ENCODE measurements at regions not wholly inside any gene's neighbourhood (a gene's known extent, or its start where the extent isn't known, plus 50 kb on each side); places are given as distances from the start of the nearest gene placed in this dataset.

- intact Hi-C loops (cut with DNase I; ENCODE audit: low total_unique reads), result no loop called here
- no peaks in the 10 kb centered on the region for H3K27me3 ChIP-seq
- no peak overlapping the region for H3K27ac ChIP-seq
- H3K4me1 ChIP-seq, result no peaks in the 10 kb centered on the region
- no peak overlapping the region for H3K4me3 ChIP-seq
- TF ChIP-seq POLR2A (IDR thresholded peaks at IDR 0.05) (no peak), POLR2AphosphoS5 (IDR thresholded peaks at IDR 0.05) (no peak), CTCF (IDR thresholded peaks at IDR 0.05) (no peak)
- H3K36me3 ChIP-seq, result no peaks in the 10 kb centered on the region
- DNase-seq (ENCODE audit: low spot score in 2 of 2), result no peak
- H3K9me3 ChIP-seq, result no peaks in the 10 kb centered on the region
Measured at GRCh38 chr14:22394616-22395015, 194.4 kb downstream of the DAD1 start.

GRCh38 chr14:22393796-22394195 is 195.2 kb downstream of the DAD1 start:
- Histone ChIP-seq H3K9me3 (no peaks in the 10 kb centered on the region), H3K4me3 (no peak overlapping the region), H3K36me3 (no peaks in the 10 kb centered on the region), H3K27me3 (no peaks in the 10 kb centered on the region), H3K27ac (no peak overlapping the region), H3K4me1 (no peaks in the 10 kb centered on the region)
- DNase-seq (ENCODE audit: low spot score in 2 of 2), result no peak
- TF ChIP-seq POLR2AphosphoS5 (IDR thresholded peaks at IDR 0.05) (no peak), POLR2A (IDR thresholded peaks at IDR 0.05) (no peak), CTCF (IDR thresholded peaks at IDR 0.05) (no peak)
- intact Hi-C loops (cut with DNase I; ENCODE audit: low total_unique reads), result no loop called here

- H3K27ac ChIP-seq, result no peak overlapping the region
- H3K4me3 ChIP-seq, result no peak overlapping the region
- DNase-seq (ENCODE audit: low spot score in 2 of 2), result peak in 1 of 2 donors; percentile 39
- intact Hi-C loops (cut with DNase I; ENCODE audit: low total_unique reads), result no loop called here
- H3K27me3 ChIP-seq, result no peaks in the 10 kb centered on the region
- no peaks in the 10 kb centered on the region for H3K4me1 ChIP-seq
- H3K36me3 ChIP-seq, result no peaks in the 10 kb centered on the region
- no peaks in the 10 kb centered on the region for H3K9me3 ChIP-seq
- TF ChIP-seq POLR2AphosphoS5 (IDR thresholded peaks at IDR 0.05) (peak in 1 of 3 donors; percentile 31), CTCF (IDR thresholded peaks at IDR 0.05) (peak; percentile 16 to 72 (median 70)), POLR2A (IDR thresholded peaks at IDR 0.05) (no peak)
Measured at GRCh38 chr14:22391908-22392565, 197.0 kb downstream of the DAD1 start.

GRCh38 chr14:22390824-22391461 is 198.1 kb downstream of the DAD1 start:
- DNase-seq (ENCODE audit: low spot score in 2 of 2), result no peak
- TF ChIP-seq POLR2A (IDR thresholded peaks at IDR 0.05) (no peak), CTCF (IDR thresholded peaks at IDR 0.05) (no peak), POLR2AphosphoS5 (IDR thresholded peaks at IDR 0.05) (no peak)
- H3K27ac ChIP-seq, result no peak overlapping the region
- H3K4me1 ChIP-seq, result no peaks in the 10 kb centered on the region
- intact Hi-C loops (cut with DNase I; ENCODE audit: low total_unique reads), result no loop called here
- no peaks in the 10 kb centered on the region for H3K36me3 ChIP-seq
- no peak overlapping the region for H3K4me3 ChIP-seq
- H3K27me3 ChIP-seq, result no peaks in the 10 kb centered on the region
- no peaks in the 10 kb centered on the region for H3K9me3 ChIP-seq

GRCh38 chr14:22390195-22390594 is 198.8 kb downstream of the DAD1 start:
- DNase-seq (ENCODE audit: low spot score in 2 of 2), result no peak
- intact Hi-C loops (cut with DNase I; ENCODE audit: low total_unique reads), result no loop called here
- Histone ChIP-seq H3K36me3 (no peaks in the 10 kb centered on the region), H3K27ac (no peak overlapping the region), H3K4me3 (no peak overlapping the region), H3K9me3 (no peaks in the 10 kb centered on the region), H3K27me3 (no peaks in the 10 kb centered on the region), H3K4me1 (no peaks in the 10 kb centered on the region)
- TF ChIP-seq CTCF (IDR thresholded peaks at IDR 0.05) (no peak), POLR2A (IDR thresholded peaks at IDR 0.05) (no peak), POLR2AphosphoS5 (IDR thresholded peaks at IDR 0.05) (no peak)
